AG09319 (cell line): ENCODE measurements at regions not wholly inside any gene's neighbourhood (a gene's known extent, or its start where the extent isn't known, plus 50 kb on each side); places are given as distances from the start of the nearest gene placed in this dataset.

ENCODE experiments used
- DNase-seq: peaks from one replicate; pipeline ENCODE4 v3.0.0-alpha.2; 2010; ENCODE audit warnings: low read depth; ENCODE audit errors: extremely low read depth
- TF ChIP-seq, protein P1 (sequence below): IDR thresholded peaks from 2 replicates; pipeline ENCODE4 v1.5.1; 2011; ENCODE audit warnings: low read depth, mild to moderate bottlenecking, inconsistent platforms, low read length, moderate library complexity

DNA sequence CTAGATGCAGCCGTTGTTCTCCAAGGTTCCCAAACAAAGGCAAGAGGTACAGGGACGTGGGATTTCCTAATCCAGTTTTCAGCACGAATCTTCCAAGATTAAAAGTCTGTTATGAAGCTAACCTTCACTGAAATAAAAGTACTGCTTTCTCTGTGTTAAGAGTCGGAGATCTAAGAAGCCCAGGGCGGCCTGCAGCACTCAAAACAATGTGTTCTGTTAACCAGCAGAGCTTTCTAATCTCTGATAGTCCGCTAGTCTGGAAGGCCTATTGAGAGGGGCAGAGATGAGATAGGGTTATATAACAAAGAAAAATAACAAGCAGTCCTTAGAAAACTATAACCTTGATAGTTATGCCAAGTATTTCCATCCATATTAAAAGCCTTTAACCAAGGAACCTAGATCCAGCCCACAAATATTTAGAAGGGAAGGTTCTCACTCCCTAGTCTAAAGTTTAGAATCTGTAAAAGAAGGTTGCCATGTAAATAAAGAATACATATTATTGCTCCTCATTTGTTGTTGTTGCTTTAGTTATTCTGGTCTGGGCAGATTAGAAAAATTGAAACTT is 106.3 kb upstream of the SVIL start:
- no peak for DNase-seq
- TF ChIP-seq, protein P1, sequence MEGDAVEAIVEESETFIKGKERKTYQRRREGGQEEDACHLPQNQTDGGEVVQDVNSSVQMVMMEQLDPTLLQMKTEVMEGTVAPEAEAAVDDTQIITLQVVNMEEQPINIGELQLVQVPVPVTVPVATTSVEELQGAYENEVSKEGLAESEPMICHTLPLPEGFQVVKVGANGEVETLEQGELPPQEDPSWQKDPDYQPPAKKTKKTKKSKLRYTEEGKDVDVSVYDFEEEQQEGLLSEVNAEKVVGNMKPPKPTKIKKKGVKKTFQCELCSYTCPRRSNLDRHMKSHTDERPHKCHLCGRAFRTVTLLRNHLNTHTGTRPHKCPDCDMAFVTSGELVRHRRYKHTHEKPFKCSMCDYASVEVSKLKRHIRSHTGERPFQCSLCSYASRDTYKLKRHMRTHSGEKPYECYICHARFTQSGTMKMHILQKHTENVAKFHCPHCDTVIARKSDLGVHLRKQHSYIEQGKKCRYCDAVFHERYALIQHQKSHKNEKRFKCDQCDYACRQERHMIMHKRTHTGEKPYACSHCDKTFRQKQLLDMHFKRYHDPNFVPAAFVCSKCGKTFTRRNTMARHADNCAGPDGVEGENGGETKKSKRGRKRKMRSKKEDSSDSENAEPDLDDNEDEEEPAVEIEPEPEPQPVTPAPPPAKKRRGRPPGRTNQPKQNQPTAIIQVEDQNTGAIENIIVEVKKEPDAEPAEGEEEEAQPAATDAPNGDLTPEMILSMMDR = no peak

DNA sequence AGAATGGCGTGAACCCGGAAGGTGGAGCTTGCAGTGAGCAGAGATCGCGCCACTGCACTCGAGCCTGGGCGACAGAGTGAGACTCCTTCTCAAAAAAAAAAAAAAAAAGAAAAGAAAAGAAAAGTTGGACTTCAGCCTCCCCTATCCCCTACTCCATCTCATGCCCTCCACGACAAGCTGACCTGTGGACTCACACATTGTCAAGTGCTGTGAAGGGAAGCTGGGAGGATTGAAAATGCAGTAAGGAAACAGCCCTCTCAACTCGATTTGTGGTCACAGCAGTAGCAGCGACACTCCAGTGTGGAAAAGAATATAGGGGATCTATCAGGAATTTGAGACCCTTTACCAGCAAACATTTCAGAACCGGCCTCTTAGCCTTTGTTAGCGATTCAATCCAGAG is 103.6 kb upstream of the SVIL start:
- DNase-seq = no peak
- TF ChIP-seq, protein P1 = no peak

DNA sequence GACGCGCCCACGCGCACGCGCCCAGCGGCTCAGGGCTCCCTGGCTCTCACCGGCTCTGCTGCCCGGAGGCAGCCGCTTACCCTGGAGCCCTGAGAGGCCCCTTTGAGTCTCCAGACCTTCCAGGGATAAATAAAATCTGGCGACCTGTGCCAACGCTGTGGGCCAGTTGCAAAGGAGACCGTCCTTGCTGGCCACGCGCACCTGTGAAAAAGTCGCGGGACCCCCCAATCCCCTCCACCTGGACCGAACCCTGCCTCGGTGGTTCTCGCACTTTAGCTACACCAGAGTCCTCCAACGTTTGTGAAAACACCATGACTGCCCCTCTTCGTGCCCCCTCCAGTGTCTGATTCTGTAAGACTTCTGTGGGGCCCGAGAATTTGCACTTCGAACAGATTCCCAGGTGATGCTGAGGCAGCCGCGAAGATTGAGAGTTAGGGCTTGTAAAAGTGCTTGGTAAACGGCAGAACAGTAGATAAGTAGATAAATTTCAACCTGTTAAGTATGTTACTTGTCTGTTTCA is 102.4 kb upstream of the SVIL start:
- DNase-seq = no peak
- TF ChIP-seq, protein P1 = no peak

DNA sequence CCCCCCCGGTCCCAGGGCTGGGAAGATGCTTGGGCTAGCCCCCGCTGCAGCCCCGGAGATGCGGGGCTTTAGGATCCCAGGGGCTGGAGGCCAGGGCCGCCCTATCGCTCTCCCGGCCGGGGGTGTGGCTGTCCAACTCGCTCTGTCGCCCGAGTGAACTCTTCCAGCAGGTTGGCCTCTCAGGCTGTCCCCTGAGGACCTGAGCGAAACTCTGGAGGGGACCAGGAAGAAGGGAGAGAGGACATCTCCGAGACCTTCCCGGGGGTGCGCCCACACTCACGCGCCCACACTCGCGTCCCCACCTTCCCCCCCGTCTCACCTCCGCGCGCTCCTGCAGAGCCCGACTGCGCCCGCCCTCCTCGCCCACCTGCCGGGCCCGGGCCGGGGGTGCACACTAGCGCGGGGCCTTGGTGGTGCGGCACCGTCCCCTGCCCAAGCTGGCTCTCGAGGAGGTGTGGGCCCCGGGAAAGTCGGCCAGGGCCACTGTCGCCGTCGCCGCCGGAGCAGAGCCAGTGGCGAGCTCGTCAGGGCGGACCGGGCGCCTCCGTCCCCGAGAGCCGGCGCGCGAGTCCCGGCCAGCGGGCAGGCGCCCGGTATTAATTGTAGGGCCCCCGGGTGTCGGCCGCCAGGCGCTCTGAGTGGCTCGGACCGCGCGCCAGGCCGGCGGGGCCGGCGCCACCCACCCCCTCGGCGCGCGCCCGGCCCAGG is 101.7 kb upstream of the SVIL start:
- TF ChIP-seq, protein P1 = no peak
- DNase-seq = no peak

DNA sequence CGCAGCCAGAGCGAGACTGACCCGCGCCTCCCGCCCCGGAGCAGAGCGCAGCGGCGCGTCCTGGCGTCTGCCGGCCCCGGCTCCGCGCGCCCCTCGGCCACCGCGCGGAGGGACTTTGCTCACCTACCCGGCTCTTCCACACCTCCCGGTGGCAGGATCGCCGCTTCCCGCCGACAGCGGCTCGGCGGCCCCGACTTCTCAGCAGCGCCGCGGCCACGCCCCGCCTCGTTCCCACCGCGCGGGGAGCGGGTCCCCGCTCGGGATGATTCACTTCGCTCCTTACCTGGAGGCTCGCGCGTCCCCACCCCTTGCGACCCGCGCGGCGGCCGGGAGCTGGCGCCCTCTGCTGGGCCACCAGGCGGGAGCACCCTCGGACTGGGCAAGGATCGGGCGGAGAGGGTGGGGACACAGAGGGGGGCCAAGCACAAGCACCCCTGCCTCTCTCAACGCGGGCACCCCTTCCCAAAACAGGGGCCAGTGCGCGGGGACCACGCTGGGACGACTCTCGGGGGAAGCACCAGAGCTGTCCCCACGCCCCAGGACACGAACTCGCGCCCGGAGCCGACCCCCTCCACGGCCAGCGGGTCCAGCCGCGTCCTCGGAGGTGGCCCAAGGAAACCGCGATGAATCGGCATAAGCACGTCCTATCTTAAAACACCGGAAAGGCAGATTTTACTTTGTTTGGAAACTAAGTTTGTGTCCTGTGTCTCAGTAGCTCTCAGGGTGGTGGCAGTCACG is 101.0 kb upstream of the SVIL start:
- TF ChIP-seq, protein P1 = peak; percentile 76
- peak; percentile 30 for DNase-seq

DNA sequence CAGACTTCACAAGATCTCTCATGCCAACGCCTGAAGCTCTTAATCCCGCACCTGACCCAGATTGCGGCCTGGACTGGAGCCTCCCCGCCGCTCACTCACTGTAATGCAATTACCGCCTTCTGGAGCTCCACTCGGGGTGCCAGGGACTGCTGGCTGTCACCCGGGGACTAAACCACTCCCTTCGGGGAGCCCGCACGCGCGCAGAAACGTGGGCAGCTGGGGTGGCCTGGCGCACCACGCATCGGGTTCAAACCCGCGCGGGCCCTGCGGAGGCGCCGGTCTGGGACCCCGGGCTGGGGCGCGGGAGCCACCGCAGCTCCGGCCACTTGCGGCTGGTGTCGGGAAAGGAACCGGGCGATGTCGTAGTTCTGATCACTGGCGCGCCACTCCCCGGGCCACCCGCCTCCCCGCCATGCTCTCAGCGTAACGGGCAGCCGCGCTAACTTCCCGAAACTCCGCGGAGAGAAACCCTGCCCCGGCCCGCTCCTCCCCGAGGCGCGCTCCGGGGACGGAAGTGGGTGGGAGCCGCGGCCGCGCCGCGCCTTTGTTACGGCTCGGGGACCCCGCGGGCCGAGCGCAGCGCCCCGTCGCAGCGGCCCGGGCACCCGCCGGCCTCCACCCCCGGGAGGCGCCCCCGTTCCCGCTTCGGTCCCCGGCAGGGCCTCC is 100.3 kb upstream of the SVIL start:
- no peak for DNase-seq
- TF ChIP-seq, protein P1 = no peak
